ENCODE measurements at regions not wholly inside any gene's neighbourhood (a gene's known extent, or its start where the extent isn't known, plus 50 kb on each side); places are given as distances from the start of the nearest gene placed in this dataset.

DNA sequence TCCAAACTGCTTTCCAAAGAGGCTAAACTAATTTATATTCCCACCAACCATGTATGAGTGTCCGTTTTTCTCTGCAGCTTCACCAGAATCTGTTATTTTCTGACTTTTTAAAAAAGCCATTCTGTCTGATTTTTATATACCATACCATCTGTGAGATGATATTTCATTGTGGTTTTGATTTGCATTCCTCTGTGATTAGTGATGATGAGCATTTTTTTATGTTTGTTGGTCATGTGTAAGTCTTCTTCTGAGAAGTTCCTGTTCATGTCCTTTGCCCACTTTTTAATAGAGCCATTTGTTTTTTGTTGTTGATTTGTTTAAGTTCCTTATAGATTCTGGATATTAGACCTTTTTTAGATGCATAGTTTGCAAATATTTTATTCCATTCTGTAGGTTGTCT lies 179.4 kb upstream of the ALCAM start:
- Histone ChIP-seq H3K27ac (ENCODE audit: low read depth in 2 of 2, low read length in 2 of 2) (no peak overlapping the region), H3K27me3 (ENCODE audit: control insufficient read depth, insufficient read depth, low read length) (no peaks in the 10 kb centered on the region), H3K9me3 (ENCODE audit: control insufficient read depth in 2 of 3, insufficient read depth in 1 of 3, low read length in 3 of 3) (peaks cover 0 to 3% (median 3%) of the 10 kb centered on the region in 3 donors), H3K36me3 (ENCODE audit: control insufficient read depth in 2 of 3, insufficient read depth in 3 of 3, low read length in 3 of 3) (no peaks in the 10 kb centered on the region), H3K4me3 (ENCODE audit: low read length in 3 of 3) (no peak overlapping the region), H3K9ac (ENCODE audit: low read length in 3 of 3) (no peak overlapping the region), H3K4me1 (ENCODE audit: control insufficient read depth in 2 of 3, insufficient read depth in 2 of 3, low read depth in 1 of 3, low read length in 3 of 3) (no peaks in the 10 kb centered on the region)
- DNase-seq: no peak
- intact Hi-C loops (cut with DNase I): no loop called here
- no peak for FAIRE-seq
- TF ChIP-seq, protein P1, sequence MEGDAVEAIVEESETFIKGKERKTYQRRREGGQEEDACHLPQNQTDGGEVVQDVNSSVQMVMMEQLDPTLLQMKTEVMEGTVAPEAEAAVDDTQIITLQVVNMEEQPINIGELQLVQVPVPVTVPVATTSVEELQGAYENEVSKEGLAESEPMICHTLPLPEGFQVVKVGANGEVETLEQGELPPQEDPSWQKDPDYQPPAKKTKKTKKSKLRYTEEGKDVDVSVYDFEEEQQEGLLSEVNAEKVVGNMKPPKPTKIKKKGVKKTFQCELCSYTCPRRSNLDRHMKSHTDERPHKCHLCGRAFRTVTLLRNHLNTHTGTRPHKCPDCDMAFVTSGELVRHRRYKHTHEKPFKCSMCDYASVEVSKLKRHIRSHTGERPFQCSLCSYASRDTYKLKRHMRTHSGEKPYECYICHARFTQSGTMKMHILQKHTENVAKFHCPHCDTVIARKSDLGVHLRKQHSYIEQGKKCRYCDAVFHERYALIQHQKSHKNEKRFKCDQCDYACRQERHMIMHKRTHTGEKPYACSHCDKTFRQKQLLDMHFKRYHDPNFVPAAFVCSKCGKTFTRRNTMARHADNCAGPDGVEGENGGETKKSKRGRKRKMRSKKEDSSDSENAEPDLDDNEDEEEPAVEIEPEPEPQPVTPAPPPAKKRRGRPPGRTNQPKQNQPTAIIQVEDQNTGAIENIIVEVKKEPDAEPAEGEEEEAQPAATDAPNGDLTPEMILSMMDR (IDR thresholded peaks at IDR 0.05; ENCODE audit: borderline replicate concordance, extremely low read depth, insufficient read depth): no peak

DNA sequence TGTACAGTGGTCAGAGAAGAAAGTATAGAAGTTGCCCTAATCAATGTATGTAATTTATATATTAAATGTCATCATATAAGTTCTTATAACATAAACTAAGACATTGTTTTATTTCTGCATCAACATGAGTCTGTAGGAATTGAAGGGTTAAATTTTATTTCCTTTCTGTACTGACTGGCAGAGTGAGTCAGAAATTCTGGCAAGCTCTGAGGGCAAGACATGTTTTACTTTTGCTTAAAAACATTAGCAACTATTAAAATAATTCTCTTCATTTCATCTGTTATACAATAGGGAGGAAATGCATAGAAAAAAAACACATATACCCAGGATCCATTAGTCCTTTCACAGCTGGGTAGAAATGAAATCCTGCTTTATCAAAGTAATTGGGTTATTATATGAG lies 171.4 kb upstream of the ALCAM start:
- intact Hi-C loops (cut with DNase I): no loop called here
- Histone ChIP-seq H3K4me1 (ENCODE audit: control insufficient read depth in 2 of 3, insufficient read depth in 2 of 3, low read depth in 1 of 3, low read length in 3 of 3) (no peaks in the 10 kb centered on the region), H3K4me3 (ENCODE audit: low read length in 3 of 3) (no peak overlapping the region), H3K27me3 (ENCODE audit: control insufficient read depth, insufficient read depth, low read length) (no peaks in the 10 kb centered on the region), H3K27ac (ENCODE audit: low read depth in 2 of 2, low read length in 2 of 2) (no peak overlapping the region), H3K9me3 (ENCODE audit: control insufficient read depth in 2 of 3, insufficient read depth in 1 of 3, low read length in 3 of 3) (no peaks in the 10 kb centered on the region), H3K36me3 (ENCODE audit: control insufficient read depth in 2 of 3, insufficient read depth in 3 of 3, low read length in 3 of 3) (no peaks in the 10 kb centered on the region), H3K9ac (ENCODE audit: low read length in 3 of 3) (no peak overlapping the region)
- no peak for FAIRE-seq
- DNase-seq: no peak
- TF ChIP-seq, protein P1 (IDR thresholded peaks at IDR 0.05; ENCODE audit: borderline replicate concordance, extremely low read depth, insufficient read depth): no peak

DNA sequence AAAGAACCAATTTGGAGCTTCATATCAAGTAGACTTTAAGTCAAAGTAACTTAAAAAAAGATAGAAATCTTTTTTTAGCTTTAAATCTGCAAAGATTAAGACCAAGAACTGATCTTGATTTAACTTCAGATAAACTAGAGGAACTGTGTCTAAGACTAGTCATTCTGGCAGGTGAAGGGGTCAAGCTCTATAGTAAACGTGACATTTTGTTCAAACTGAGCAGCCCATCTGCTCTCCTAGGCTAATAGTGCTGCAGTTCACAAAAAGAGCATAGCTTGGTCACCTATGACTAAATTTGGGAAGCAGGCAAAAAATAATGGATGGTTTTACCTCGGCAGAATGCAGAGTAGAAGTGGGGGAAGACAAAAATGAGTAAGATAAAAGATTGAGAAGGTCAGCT lies 168.8 kb upstream of the ALCAM start:
- intact Hi-C loops (cut with DNase I): no loop called here
- H3K27me3 ChIP-seq (ENCODE audit: control insufficient read depth, insufficient read depth, low read length): no peaks in the 10 kb centered on the region
- no peak for DNase-seq
- no peaks in the 10 kb centered on the region for H3K9me3 ChIP-seq (ENCODE audit: control insufficient read depth in 2 of 3, insufficient read depth in 1 of 3, low read length in 3 of 3)
- no peak for FAIRE-seq
- H3K4me1 ChIP-seq (ENCODE audit: control insufficient read depth in 2 of 3, insufficient read depth in 2 of 3, low read depth in 1 of 3, low read length in 3 of 3): no peaks in the 10 kb centered on the region
- H3K9ac ChIP-seq (ENCODE audit: low read length in 3 of 3): no peak overlapping the region
- TF ChIP-seq, protein P1 (IDR thresholded peaks at IDR 0.05; ENCODE audit: borderline replicate concordance, extremely low read depth, insufficient read depth): no peak
- H3K36me3 ChIP-seq (ENCODE audit: control insufficient read depth in 2 of 3, insufficient read depth in 3 of 3, low read length in 3 of 3): no peaks in the 10 kb centered on the region
- H3K27ac ChIP-seq (ENCODE audit: low read depth in 2 of 2, low read length in 2 of 2): no peak overlapping the region
- no peak overlapping the region for H3K4me3 ChIP-seq (ENCODE audit: low read length in 3 of 3)

DNA sequence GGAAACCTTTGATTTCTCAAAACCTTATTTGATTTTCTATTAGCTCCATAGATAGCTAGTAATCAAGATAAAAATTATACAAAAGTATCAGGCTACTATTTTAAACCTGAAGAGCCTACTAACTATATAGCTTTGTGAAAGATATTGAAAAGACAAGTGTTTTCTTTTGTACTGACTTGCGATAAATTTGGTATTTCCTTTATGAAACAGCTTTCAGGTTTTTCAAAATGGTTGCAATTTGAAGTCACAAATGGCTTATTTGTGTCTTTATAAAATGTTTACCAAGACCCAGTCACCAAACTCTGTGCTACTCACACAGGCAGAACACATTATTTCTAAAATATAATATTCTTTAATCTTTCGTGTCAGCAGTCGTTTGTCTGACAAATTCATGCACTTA lies 167.5 kb upstream of the ALCAM start:
- TF ChIP-seq, protein P1 (IDR thresholded peaks at IDR 0.05; ENCODE audit: borderline replicate concordance, extremely low read depth, insufficient read depth): no peak
- Histone ChIP-seq H3K4me1 (ENCODE audit: control insufficient read depth in 2 of 3, insufficient read depth in 2 of 3, low read depth in 1 of 3, low read length in 3 of 3) (no peaks in the 10 kb centered on the region), H3K9me3 (ENCODE audit: control insufficient read depth in 2 of 3, insufficient read depth in 1 of 3, low read length in 3 of 3) (no peaks in the 10 kb centered on the region), H3K27ac (ENCODE audit: low read depth in 2 of 2, low read length in 2 of 2) (no peak overlapping the region), H3K9ac (ENCODE audit: low read length in 3 of 3) (no peak overlapping the region), H3K27me3 (ENCODE audit: control insufficient read depth, insufficient read depth, low read length) (no peaks in the 10 kb centered on the region), H3K36me3 (ENCODE audit: control insufficient read depth in 2 of 3, insufficient read depth in 3 of 3, low read length in 3 of 3) (no peaks in the 10 kb centered on the region), H3K4me3 (ENCODE audit: low read length in 3 of 3) (no peak overlapping the region)
- no peak for DNase-seq
- intact Hi-C loops (cut with DNase I): no loop called here
- no peak for FAIRE-seq
